ENCODE measurements at regions not wholly inside any gene's neighbourhood (a gene's known extent, or its start where the extent isn't known, plus 50 kb on each side); places are given as distances from the start of the nearest gene placed in this dataset.

DNA sequence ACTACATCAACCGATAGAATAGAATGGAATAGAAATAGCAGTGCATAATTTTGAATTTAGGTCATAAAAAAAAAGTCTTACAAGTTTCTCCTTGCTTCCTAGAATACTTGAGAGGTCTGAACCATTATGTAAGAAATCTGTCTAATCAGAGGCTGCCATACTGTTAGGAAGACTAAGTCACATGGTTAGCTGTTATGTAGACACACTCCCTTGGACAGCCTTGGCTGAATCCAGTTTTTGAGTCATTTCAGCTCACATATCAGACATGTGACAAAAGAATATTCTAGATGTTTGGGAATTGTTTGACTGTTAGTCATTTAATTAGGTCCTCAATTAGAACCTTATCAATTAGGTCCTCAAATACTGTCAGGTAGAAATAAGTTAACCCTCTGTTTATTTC is 1601.4 kb downstream of the GRIK2 start:
- Histone ChIP-seq H3K36me3 (no peaks in the 10 kb centered on the region), H3K27me3 (no peaks in the 10 kb centered on the region), H3K27ac (no peak overlapping the region), H3K4me3 (no peak overlapping the region), H3K9me3 (no peaks in the 10 kb centered on the region), H3K4me1 (no peaks in the 10 kb centered on the region)
- TF ChIP-seq, protein P1, sequence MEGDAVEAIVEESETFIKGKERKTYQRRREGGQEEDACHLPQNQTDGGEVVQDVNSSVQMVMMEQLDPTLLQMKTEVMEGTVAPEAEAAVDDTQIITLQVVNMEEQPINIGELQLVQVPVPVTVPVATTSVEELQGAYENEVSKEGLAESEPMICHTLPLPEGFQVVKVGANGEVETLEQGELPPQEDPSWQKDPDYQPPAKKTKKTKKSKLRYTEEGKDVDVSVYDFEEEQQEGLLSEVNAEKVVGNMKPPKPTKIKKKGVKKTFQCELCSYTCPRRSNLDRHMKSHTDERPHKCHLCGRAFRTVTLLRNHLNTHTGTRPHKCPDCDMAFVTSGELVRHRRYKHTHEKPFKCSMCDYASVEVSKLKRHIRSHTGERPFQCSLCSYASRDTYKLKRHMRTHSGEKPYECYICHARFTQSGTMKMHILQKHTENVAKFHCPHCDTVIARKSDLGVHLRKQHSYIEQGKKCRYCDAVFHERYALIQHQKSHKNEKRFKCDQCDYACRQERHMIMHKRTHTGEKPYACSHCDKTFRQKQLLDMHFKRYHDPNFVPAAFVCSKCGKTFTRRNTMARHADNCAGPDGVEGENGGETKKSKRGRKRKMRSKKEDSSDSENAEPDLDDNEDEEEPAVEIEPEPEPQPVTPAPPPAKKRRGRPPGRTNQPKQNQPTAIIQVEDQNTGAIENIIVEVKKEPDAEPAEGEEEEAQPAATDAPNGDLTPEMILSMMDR (IDR thresholded peaks at IDR 0.05): no peak
- TF ChIP-seq POLR2AphosphoS5 (IDR thresholded peaks at IDR 0.05) (no peak), EP300 (IDR thresholded peaks at IDR 0.05) (no peak), POLR2A (IDR thresholded peaks at IDR 0.05) (no peak)
- intact Hi-C loops (cut with DNase I): no loop called here
- whole genome bisulfite sequencing, 2 donors: 87 to 94% methylated on average over 1 of the region's 1 CpG
- no peak for DNase-seq

DNA sequence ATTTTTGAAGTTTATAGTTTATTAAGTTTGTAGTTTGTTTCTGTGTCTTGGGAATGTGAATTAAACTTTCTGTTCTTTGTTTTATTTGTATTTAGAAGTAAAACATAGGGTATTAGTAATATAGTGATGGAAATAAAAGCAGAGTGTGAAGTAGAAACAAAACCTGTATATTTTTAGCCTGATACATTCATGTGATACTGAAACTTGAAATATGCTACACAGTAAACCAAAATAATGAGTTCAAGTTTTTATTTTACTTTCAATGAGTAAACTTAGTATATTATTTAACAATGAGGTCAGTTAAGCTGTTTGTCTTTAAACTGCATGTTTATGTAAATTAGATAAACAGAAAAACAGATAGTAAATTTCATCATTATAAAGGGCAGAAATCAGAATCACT is 1592.6 kb downstream of the GRIK2 start:
- no peak for TF ChIP-seq POLR2AphosphoS5 (IDR thresholded peaks at IDR 0.05)
- Histone ChIP-seq H3K27me3 (no peaks in the 10 kb centered on the region), H3K36me3 (no peaks in the 10 kb centered on the region), H3K27ac (no peak overlapping the region), H3K4me3 (no peak overlapping the region), H3K4me1 (no peaks in the 10 kb centered on the region), H3K9me3 (no peaks in the 10 kb centered on the region)
- intact Hi-C loops (cut with DNase I): no loop called here
- DNase-seq: no peak

DNA sequence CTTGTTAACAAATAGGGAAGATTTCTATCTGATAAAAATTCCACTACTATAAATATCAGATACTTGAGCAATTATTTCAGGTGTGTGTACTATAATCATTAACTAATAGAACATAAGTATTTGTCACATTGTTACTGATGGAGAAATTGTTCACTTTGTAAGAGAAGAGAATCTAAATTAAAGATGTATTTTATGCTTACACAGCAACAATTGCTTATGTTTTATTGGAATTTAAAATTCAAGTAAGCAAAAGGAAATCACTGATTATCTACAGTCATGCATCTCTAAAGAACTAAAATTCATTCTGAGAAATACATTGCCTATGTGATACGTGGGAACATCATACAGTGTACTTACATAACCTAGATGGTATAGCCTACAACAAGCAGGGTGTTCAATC is 1590.8 kb downstream of the GRIK2 start:
- no peak for DNase-seq
- no peaks in the 10 kb centered on the region for H3K4me1 ChIP-seq
- H3K36me3 ChIP-seq: no peaks in the 10 kb centered on the region
- intact Hi-C loops (cut with DNase I): no loop called here
- TF ChIP-seq EP300 (IDR thresholded peaks at IDR 0.05) (no peak), POLR2AphosphoS5 (IDR thresholded peaks at IDR 0.05) (no peak), POLR2A (IDR thresholded peaks at IDR 0.05) (no peak)
- TF ChIP-seq, protein P1 (IDR thresholded peaks at IDR 0.05): no peak
- no peaks in the 10 kb centered on the region for H3K27me3 ChIP-seq
- no peak overlapping the region for H3K4me3 ChIP-seq
- no peak overlapping the region for H3K27ac ChIP-seq
- 86 to 88% methylated on average over 1 of the region's 1 CpG for WGBS, 2 donors
- no peaks in the 10 kb centered on the region for H3K9me3 ChIP-seq

DNA sequence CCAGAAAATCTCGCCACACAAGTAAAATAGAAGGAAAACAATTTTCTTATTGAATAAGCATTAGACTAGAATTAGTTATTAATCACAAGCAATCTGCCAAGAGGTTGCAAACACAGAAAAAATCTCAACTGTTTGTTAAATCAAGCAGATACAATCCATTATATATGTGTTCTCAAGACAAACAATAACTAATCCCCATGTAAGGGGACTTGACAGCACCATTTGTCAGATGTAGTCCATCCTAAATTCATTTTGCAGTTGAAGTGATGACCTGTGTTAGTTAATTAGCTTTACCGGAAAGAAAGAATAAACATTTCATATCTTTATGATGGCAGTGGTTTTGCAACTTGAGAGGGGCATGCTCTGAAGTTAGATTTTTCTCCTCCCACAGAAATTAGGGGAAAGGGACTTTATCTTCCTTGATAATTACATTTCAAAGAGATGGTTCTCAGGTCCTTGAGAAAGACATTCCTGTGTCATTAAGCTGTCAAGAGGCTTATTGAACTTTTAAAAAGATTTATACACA is 1588.0 kb downstream of the GRIK2 start:
- H3K27ac ChIP-seq: no peak overlapping the region
- H3K27me3 ChIP-seq: no peaks in the 10 kb centered on the region
- DNase-seq: no peak
- H3K36me3 ChIP-seq: no peaks in the 10 kb centered on the region
- no peaks in the 10 kb centered on the region for H3K4me1 ChIP-seq
- H3K4me3 ChIP-seq: no peak overlapping the region
- TF ChIP-seq POLR2A (IDR thresholded peaks at IDR 0.05) (no peak), EP300 (IDR thresholded peaks at IDR 0.05) (no peak), POLR2AphosphoS5 (IDR thresholded peaks at IDR 0.05) (no peak)
- TF ChIP-seq, protein P1 (IDR thresholded peaks at IDR 0.05): no peak
- H3K9me3 ChIP-seq: no peaks in the 10 kb centered on the region
- 37 to 51% methylated on average over 2 of the region's 2 CpGs for WGBS, 2 donors
- intact Hi-C loops (cut with DNase I): loop anchor here (2.0 kb wide), 1 partner anchor 25 kb away; no protein-coding TSS in a partner anchor

DNA sequence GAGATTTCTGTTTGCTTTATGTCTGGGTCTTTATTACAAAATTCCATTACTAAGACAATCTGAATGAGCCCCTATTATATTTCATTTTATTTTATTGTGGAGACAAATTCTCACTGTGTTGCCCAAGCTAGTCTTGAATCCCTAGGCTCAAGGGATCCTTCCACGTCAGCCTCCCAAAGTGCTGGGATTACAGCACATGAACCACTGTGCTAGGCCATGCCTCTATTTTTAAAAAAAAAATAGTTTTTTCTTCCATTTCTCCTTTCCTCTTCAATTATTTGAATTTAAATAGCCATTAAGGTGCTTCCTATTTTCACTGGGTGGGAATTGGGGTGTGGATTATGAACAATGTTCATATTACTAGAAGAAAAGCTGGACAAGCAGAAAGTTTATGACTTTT is 1587.4 kb downstream of the GRIK2 start:
- Histone ChIP-seq H3K4me1 (no peaks in the 10 kb centered on the region), H3K36me3 (no peaks in the 10 kb centered on the region), H3K9me3 (no peaks in the 10 kb centered on the region), H3K27ac (no peak overlapping the region), H3K27me3 (no peaks in the 10 kb centered on the region), H3K4me3 (no peak overlapping the region)
- DNase-seq: no peak
- intact Hi-C loops (cut with DNase I): no loop called here
- WGBS, 2 donors: 83 to 84% methylated on average over 1 of the region's 1 CpG
- TF ChIP-seq POLR2AphosphoS5 (IDR thresholded peaks at IDR 0.05): no peak
- TF ChIP-seq, protein P1 (IDR thresholded peaks at IDR 0.05): no peak
- no peak for TF ChIP-seq EP300 (IDR thresholded peaks at IDR 0.05)
- TF ChIP-seq POLR2A (IDR thresholded peaks at IDR 0.05): no peak
